Stimulated activated CD4-positive, alpha-beta T cell treated with anti-CD3 and anti-CD28 coated beads, Interleukin-15, amount 100 ng/mL, for 24 hours (primary cell): ENCODE measurements at regions not wholly inside any gene's neighbourhood (a gene's known extent, or its start where the extent isn't known, plus 50 kb on each side); places are given as distances from the start of the nearest gene placed in this dataset.

ENCODE experiments used
- DNase-seq: peaks from one replicate; pipeline ENCODE4 v3.0.0-alpha.2; 2020

DNA sequence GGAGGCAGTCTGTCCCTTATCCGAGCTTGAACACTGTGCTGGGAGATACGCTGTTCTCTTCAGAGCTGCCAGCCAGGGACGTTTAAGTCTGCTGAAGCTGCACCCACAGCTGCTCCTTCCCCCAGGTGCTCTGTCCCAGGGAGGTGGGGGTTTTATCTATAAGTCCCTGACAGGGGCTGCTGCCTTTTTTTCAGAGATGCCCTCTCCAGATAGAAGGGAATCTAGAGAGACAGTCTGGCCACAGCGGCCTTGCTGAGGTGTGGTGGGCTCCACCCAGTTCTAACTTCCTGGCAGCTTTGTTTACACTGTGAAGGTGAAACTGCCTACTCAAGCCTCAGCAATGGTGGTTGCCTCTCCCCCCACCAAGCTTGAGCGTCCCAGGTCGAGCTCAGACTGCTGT is 319.9 kb upstream of the GRM7 start:
- DNase-seq, result no peak

DNA sequence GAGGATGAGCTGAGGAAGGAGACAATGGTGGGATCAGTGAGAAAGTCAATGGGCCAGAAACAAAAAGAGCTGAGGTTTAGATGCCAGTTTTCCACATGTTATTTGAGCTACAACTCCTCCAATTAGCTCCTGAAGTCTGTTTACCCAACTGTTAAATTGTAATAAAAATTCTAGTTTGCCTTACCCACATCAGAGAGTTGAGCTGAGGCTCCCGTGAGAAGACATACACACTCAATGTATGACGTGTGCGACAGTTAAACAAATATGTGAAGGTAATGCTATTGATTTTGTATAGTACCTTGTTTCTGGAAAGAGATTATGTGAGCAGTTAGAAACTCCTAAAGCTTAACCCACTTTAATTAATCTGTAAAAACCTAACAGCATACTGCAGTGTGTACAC is 318.1 kb upstream of the GRM7 start:
- DNase-seq, result no peak

DNA sequence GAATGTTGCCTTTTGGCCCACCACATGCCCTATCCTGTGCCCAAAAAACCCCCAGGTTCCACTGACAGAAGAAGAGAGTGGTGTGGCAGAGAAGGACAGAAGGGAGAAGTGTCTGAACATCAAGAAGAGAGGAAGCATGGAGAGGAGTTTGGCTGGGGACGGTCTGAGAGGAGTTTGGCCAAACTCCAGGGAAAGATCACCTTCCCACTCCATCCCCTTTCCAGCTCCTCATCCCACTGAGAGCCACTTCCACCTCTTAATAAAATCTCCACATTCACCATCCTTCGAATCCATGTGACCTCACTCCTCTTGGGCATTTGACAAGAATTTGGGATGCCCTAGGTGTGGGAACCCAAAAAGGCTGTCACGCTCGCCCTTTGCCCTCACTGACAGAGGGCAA is 311.6 kb upstream of the GRM7 start:
- no peak for DNase-seq

DNA sequence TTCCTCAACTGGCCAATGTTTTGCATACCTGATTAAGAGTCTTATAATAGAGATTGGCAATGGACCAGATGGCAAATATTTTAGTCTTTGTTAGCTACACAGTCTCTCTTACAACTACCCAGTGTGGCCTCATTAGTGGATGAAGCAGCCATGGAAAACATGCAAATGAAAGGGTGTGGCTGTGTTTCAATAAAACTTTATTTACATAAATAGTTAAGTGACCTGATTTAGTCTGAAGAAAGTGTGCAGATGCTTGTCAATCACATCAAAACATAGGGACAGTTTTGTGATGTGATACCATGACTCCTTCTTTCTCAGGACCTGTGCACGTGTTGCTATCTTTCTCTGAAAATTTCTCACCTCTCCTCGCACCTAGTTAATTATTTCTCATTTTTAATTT is 309.8 kb upstream of the GRM7 start:
- no peak for DNase-seq

DNA sequence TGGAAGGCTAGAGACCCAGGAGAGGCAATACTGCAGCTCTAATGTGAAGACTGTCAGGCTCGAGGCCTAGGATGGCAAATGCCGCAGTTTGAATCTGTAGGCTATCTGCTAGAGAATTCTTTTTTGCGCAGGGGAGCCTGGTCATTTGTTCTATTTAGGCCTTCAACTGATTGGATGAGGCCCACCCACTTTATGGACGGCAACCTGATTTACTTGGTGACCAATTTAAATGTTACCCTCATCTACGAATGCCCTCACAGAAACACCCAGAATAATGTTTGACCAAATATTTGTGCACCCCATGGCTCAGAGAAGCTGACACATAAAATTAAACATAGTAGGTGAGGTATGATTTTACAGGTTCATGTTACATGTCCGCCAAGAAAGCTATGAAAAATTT is 300.7 kb upstream of the GRM7 start:
- DNase-seq, result no peak

DNA sequence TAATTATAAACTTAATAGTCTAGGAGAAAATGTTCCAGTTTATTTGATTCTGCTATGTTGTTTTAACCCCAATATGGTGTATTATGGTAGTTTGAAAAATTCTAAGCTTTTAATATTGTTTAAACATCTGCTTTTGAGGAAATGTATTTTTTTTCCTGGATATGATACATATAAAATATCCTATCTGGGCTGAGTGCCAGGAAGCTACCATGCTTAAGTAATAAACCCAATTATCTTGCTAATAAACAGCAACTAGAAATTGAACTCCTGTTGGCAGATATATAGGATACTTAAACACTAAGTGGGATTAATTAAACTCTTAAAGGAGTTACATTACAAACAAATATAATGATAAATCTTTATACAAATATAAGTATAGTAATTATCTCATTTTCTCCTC is 293.7 kb upstream of the GRM7 start:
- DNase-seq, result no peak

DNA sequence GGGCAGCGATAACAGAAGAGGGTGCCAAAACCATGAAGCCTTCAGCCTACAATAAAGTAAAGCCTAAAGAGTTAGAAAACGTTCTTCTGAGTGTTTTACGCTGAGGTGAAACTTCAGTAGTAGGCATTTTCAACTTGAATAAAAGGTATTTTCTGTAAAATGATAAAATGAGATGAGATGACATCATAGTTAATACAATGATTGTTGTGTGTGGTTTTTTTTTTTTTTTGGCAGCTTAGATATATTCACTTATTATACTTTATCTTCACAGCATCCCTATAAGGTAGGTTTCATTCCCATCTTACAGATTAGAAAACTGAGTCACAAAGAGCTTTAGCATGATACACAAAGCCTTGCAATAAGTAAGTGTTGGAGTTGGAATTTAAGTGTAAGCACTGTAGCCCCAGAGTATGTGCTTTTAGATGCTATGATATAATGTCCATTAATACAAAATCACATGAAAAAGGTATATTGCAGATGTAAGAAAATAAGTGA is 291.9 kb upstream of the GRM7 start:
- no peak for DNase-seq

DNA sequence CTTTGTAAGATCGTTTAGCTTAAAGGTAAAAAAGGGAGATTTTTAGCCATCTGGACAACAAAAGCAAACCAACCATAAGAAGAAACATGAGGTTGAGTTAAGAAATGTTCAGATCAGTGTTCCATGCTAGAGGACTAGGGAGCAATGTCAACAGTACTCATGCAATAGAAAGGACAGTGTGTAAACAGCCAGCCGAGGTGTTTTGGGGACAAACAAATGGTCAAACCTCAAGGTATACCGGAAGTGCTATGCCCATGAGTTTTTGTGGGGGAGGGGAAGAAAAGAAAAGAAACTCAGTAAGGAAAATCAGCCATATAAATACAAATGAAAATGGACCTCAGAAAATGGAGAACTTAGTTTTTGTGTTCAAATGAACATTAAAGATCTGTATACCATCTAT is 289.5 kb upstream of the GRM7 start:
- DNase-seq, result no peak

DNA sequence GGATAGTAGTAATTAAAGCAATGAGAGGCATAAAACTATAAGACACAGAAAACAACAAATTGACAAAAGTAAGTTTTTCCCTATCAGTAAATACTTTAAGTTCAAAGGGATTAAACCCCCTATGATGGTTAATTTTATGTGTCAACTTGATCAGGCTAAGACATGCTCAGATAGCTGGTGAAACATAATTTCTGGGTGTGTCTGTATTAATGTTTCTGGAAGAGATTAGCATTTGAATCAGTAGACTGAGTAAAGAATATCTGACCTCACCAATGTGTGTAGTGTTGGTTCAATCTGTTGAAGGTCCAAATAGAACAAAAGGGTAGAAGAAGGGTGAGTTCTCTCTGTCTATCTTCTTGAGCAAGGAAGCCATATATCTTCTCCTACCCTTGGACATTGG is 283.3 kb upstream of the GRM7 start:
- DNase-seq, result no peak

DNA sequence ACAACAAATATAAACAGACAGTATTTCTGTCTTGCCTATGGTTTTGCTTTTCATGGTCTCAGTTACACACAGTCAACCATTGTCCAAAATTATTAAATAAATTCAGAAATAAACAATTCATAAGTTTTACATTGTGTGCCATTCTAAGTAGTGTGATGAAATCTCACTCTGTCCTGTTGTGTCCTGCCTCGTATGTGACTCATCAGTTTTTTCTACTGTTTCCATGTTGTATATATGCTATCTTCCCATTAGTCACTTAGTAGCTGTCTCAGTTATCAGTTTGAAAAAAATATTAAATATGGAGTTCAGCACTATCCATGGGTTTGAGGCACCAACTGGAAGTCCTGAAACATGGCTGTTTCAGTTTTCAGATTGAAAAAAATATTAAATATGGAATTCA is 282.4 kb upstream of the GRM7 start:
- DNase-seq, result no peak

DNA sequence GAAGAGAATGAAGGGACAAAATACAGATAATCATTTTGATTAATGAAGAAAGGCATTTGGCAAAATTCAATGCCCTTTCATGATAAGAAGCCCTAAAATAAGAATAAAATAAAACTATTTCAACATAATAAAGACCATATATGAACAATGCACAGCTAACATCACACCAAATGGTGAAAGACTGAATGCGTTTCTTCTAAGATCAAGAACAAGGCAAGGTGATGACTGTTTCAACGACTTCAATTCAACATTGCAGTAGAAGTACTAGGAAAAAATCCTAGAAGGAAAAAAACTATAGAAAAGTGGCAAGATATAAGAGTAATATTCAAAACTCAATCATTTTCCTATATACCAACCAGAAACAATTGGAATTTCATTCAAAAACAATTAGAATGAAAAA is 280.1 kb upstream of the GRM7 start:
- no peak for DNase-seq

DNA sequence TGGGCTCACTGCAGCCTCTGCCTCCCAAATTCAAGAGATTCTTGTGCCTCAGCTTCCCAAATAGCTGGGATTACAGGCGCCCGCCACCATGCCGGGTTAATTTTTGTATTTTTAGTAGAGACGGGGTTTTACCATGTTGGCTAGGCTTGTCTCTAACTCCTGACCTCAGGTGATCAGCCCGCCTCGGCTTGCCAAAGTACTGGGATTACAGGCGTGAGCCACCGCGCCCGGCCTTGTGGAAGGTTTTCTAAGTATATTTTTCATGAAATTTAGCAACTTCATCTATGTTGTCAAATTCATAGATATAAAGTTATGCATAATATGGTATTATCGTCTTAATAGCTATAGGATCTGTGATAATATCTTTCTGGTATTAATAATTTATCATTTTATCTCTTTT is 275.6 kb upstream of the GRM7 start:
- DNase-seq, result no peak

DNA sequence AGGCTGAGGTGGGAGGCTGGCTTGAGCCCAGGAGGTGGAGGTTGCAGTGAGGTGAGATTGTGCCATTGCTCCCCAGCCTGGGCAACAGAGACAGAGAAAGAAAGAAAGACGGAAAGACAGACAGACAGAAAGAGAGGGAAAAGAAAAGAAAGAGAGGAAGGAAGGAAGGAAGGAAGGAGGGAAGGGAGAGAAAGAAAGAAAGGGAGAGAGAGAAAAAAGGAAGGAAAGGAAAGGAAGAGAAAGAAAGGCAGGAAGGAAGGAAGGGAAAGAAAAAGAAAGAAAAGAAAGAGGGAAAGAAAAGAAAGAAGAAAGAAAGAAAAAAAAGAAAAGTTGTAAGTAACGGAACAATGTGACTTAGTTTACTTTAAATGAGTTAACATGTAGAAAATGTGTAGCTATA is 260.7 kb upstream of the GRM7 start:
- no peak for DNase-seq

DNA sequence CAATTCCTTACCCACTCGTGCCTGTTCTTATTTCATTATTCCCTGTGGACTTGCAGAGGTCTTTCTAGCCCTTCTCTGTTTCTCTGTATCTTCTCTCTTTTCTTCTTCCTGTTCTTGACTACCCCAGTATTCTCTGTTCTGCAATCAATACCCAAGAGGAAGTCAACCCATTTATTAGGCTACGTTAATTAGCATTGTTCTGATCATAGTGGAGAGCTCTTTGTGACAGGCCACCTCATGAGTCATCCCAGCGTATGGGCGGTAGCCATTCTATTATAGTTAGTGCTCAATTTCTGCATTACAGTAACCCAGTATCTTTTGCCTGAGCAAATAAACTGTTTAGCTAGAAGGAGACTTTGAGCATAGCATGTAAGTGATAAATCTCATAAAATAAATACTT is 259.5 kb upstream of the GRM7 start:
- DNase-seq, result no peak

DNA sequence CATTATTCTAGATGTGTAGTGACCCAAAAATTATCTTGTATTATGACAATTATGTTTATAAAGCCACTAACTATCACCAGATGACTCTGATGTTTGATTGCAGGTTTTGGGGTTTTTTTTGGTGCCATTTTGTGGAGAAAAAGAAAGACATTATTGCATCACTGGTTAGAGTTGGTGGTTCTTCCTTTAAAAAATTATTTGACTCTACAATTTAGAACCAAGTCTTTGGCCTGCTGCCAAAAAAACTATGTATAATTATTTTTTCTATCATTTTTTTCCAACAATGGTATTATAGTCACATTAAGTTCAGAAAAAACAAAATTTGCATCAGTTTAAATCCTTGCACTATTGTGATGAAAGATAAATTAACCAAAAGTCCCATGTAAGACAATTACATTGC is 258.6 kb upstream of the GRM7 start:
- DNase-seq, result no peak

DNA sequence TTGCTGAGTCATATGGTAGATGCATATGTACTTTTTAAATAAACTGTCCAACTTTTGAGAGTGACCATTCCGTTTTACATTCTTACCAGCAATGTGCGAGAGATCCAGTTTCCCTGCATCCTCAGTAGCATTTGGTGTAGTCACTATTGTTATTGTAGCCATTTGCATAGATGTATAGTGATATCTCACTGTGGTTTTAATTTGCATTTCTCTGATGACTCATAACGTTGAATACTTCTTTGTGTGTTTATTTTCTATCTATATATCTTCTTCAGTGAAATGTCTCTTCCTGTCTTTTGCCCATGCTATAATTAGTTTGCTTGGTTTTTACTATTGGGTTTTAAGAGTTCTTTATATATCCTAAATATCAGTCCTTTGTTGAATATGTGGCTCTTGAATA is 255.7 kb upstream of the GRM7 start:
- DNase-seq, result no peak

DNA sequence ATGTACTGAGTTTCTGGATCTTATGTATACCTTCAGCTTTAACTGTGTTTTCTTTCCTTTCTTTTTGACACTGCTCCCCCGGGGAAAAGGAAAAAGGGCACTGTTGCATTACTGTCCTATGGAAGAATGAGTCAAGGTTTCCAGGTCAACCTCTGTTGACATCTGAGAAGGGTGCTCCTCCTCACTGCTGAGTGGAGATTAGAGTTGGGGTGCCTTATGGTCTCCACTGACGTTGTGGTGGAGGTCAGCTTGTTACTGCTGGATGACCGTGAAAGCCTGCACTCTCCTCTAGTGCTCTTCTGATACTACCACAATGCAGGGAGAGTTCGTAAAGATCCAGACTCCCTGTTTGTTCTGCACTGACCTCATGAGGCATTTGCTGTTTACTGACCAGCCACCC is 252.1 kb upstream of the GRM7 start:
- no peak for DNase-seq

DNA sequence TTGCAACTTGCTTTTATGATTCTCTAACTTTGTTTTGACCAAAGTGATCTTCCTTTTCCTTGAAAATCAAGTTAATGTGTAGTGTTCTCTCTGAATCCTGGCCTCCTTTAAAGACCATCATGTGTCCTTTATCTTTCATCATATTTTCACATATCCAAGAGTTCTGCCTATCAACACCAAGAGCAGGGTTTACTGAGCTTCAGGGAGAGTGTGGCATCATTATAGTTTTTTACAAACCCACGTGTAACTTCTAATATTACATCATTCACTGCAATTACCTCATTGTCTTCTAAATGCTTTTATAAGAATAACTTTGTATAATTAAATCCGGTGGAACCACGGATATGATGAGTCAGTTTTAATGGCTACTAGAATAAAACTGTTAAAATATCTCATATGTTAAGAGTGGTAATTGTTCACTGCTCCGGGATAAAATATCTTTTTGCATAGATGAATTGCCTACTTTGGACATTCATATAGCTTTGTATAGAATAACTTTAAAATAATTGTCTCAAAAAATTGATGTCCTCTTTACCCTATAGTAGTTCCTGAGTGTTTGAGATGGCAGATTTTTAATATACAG is 248.8 kb upstream of the GRM7 start:
- no peak for DNase-seq

DNA sequence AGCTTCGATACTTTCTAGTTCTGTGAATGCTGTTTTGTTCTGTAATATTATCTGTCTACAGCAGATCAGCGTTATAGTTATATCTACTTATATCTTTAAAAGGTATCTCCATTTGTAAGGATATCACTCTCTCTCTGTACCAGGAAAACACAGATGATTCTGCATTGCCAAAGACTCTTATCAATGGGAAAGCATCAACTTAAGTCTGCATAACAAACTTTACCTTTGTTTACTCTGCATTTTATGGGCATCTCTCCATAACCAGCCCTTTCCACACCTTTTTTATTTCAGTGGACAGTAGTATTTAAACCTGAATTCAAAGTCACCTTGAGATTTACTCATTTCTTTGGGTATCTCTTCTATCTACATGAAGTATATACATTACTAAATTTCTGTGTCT is 238.7 kb upstream of the GRM7 start:
- no peak for DNase-seq

DNA sequence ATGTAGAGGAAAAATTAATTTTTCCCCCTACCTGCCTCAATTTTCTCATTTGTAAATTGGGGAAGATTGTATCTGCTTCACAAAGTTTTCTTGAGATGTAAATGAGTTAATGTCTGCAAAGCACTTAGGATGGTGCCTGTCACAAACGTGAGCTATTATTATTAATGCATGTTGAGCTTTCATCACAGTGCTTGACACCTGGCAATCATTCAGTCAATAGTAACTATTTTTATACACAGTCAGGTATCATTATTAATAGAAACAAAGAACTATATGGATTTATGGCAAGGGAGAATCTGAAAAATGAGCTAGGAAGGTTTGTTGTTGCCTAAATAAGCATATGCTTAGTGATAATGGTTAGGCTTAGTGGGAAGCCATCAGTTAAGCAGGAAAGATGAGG is 238.2 kb upstream of the GRM7 start:
- no peak for DNase-seq

DNA sequence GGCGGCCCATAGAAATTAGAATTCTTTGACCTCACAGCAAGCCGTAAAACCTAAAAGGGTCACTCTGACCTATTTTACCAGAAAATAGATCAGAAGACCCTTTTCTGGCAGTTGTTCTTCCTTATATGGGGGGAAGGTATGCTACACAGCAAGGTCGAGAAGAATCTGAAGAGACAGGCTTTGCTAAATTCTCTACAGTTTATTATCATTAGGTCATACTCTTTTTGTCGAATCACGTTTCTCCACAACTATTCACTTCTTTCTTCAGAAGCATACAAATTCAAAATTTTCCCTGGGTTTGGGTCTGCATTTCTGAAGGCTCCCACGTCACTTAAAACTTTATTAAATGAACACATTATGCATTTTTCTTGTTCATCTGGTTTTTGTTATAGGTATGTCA is 229.5 kb upstream of the GRM7 start:
- no peak for DNase-seq

DNA sequence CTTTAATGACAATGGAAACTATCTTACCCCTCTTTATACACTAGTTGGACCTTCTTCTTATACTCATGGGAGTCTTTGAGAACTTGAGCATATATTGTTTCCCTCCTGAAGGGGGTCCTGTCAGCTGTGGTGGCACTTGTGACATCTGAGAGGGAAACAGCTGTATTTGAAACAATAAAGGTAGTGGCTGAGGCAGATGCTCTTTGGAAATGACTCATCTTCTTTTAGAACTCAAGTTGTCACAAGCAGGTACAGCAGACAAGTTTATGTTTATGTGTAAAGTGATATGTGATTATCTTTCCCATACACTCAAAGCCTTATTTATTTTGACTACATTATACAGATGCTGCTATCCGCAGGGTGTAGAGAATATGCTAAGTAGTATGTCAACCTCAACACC is 220.0 kb upstream of the GRM7 start:
- no peak for DNase-seq

DNA sequence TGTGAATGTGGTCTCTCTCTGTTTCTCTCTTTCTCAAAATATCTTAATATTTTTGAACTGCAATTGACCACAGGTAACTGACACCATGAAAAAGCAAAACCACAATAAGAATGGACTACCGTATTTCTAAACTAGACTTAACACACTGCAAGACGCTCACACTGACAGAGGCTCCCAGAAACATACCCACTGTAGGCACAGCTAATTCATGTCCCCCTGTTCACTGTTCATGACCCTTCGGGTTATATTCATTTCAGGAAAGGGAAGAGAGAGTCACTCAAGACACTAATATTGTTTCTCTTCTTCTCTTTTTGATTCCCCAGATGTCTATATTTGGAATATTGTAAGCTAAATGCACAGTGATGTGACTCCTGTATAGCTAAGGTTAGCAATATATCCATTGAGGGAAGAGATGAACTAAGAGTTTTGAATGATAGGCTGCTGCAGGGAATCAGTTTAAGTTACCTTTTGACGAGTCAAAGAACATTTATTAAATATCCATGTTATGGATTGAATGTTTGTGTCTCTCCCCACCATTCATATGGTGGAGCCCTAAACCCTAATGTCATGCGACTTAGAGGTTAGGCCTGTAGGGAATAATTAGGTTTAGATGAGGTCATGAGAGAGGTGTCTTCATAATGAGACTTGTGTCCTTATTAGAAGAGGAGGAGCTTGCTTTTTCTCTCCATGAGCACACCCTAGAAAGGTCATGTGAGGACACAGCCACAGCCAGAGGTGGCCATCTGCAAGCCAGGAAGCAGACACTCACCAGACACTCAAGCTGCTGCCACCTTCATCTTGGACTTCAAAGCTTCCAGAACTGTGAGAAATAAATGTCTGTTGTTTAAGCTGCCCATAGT is 216.6 kb upstream of the GRM7 start:
- DNase-seq, result no peak

DNA sequence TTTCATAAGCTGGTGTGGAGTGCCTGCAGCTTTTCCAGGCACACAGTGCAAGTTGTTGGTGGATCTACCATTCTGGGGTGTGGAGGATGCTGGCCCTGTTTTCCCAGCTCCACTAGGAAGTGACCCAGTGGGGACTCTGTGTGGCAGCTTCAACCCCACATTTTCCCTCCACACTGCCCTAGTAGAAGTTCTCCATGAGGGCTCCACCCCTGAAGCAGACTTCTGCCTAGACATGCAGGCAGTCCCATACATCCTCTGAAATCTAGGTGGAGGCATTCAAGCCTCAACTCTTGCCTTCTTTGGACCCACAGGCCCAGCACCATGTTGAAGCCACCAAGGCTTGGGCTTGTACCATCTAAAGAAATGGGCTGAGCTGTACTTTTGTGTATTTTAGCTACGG is 206.2 kb upstream of the GRM7 start:
- no peak for DNase-seq

DNA sequence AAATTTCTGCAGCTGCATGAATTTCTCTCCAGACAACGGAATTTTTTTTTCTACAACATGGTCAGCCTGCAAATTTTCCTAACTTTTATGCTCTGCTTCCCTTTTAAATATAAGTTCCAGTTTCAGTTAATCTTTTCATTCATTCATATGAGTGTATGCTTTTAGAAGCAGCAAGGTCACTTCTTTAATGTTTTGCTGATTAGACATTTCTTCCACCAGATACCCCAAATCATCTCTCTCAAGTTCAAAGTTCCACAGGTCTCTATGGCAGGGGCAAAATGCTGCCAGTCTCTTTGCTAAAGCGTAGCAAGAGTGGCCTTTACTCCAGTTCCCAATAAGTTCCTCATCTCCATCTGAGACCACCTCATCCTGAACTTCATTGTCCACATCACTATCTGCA is 205.6 kb upstream of the GRM7 start:
- no peak for DNase-seq
